ENCODE measurements at regions not wholly inside any gene's neighbourhood (a gene's known extent, or its start where the extent isn't known, plus 50 kb on each side); places are given as distances from the start of the nearest gene placed in this dataset.
"Not testable (repeated sequence)": the region's sequence is repeated elsewhere in the genome, so short reads cannot be mapped to it uniquely, and the experiment has no call there.

- TF ChIP-seq GATA3 (IDR thresholded peaks at IDR 0.05; ENCODE audit: borderline replicate concordance) (peak; percentile 89), HOXB5 (CRISPR knock-in tag; IDR thresholded peaks at IDR 0.05) (no peak), ZSCAN20 (CRISPR knock-in tag; IDR thresholded peaks at IDR 0.05) (no peak), ESRRA (IDR thresholded peaks at IDR 0.05; ENCODE audit: borderline replicate concordance, low read length) (no peak), FOSL2 (IDR thresholded peaks at IDR 0.05) (peak; percentile 95), FOSL2 (CRISPR knock-in tag; IDR thresholded peaks at IDR 0.05) (peak; percentile 95), RNF2 (IDR thresholded peaks at IDR 0.05; ENCODE audit: borderline replicate concordance, low read depth) (no peak), POLR2AphosphoS2 (conservative IDR thresholded peaks at IDR 0.05; ENCODE audit: low read length) (no peak), USF2 (IDR thresholded peaks at IDR 0.05) (no peak), NFE2L2 (conservative IDR thresholded peaks at IDR 0.05; ENCODE audit: low read length) (no peak), EP300 (IDR thresholded peaks at IDR 0.05) (peak; percentile 15 to 69; a peak in 3 of 5 replicates), MAX (IDR thresholded peaks at IDR 0.05) (peak; percentile 62), FOSB (CRISPR knock-in tag; IDR thresholded peaks at IDR 0.05) (no peak)
Measured at GRCh38 chrX:1086444-1087409, 125.7 kb downstream of the CRLF2 start (continued).

GRCh38 chrX:1085871-1086270 is 126.6 kb downstream of the CRLF2 start:
- H3K4me2 ChIP-seq, result peak overlapping the region; percentile 60; the same call in 1 of the 3 replicates
- peak overlapping the region; percentile 2 to 73; a peak in 3 of 6 replicates for H3K27ac ChIP-seq
- H3K4me1 ChIP-seq, result peaks cover 29% of the 10 kb centered on the region
- CTCF ChIA-PET, H3K4me3 ChIP-seq, POLR2A ChIA-PET, FAIRE-seq, H3K9me3 ChIP-seq: not testable (repeated sequence)
- DNase-seq (ENCODE audit: low read depth in 1 of 2, low spot score in 1 of 2) (peak in 1 of 2 experiments; percentile 72), ATAC-seq (peak; percentile 33 to 78)
- WGBS (ENCODE audit: missing lambda C conversion rate), result 41% methylated on average over 2 of the region's 2 CpGs
- TF ChIP-seq CEBPB (IDR thresholded peaks at IDR 0.05), result 0 out of 4 replicates have a peak, but pooled peaks of 1 of the 2 experiments have one; percentile 6

DNA sequence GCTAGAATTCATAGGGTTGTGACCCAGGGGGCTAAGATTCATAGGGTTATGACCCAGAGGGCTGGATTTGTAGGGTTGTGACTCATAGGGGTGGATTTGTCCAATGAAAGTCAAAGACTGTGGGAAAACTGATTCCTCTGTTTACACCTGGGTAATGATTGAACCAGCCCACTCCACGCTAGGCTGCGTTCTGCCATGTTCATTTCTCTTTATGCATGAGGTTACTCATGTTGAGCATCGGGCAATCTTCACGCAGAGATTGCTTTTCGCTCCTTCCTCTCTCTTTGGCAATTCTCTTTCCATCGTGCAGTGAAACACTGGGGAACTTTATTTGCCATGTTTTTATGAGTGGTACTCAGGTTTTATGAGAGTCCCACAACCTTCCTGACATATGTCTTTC is 127.8 kb downstream of the CRLF2 start:
- Histone ChIP-seq H3K27ac (peak overlapping the region in 1 of 2 experiments; percentile 73; a peak in 2 of 6 replicates), H3K4me2 (peak overlapping the region; percentile 45), H3K9me3 (peaks cover 6% of the 10 kb centered on the region; the same call in 1 of the 3 replicates), H3K4me3 (no peak overlapping the region), H3K4me1 (peaks cover 29% of the 10 kb centered on the region)
- ATAC-seq (peak in 1 of 2 experiments; percentile 38; a peak in 2 of 6 replicates), DNase-seq (ENCODE audit: low read depth in 1 of 2, low spot score in 1 of 2) (peak; percentile 45 to 87), FAIRE-seq (no peak)
- WGBS (ENCODE audit: missing lambda C conversion rate), result 5% methylated on average over 6 of the region's 6 CpGs
- ChIA-PET POLR2A (no interaction called here), CTCF (no interaction called here)
- TF ChIP-seq RAD21 (conservative IDR thresholded peaks at IDR 0.05 in 1 of 2, IDR thresholded peaks at IDR 0.05 in 1 of 2), result no peak
- no peak for TF ChIP-seq EHF (CRISPR knock-in tag; IDR thresholded peaks at IDR 0.05)
- TF ChIP-seq EHMT2 (IDR thresholded peaks at IDR 0.05; ENCODE audit: low read depth), result no peak
- no peak for TF ChIP-seq JUN (IDR thresholded peaks at IDR 0.05)
- TF ChIP-seq, protein P1, sequence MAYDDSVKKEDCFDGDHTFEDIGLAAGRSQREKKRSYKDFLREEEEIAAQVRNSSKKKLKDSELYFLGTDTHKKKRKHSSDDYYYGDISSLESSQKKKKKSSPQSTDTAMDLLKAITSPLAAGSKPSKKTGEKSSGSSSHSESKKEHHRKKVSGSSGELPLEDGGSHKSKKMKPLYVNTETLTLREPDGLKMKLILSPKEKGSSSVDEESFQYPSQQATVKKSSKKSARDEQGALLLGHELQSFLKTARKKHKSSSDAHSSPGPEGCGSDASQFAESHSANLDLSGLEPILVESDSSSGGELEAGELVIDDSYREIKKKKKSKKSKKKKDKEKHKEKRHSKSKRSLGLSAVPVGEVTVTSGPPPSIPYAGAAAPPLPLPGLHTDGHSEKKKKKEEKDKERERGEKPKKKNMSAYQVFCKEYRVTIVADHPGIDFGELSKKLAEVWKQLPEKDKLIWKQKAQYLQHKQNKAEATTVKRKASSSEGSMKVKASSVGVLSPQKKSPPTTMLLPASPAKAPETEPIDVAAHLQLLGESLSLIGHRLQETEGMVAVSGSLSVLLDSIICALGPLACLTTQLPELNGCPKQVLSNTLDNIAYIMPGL (CRISPR knock-in tag; IDR thresholded peaks at IDR 0.05; ENCODE audit: borderline replicate concordance), result no peak
- TF ChIP-seq HDAC2 (IDR thresholded peaks at IDR 0.05), result no peak
- TF ChIP-seq CHD2 (IDR thresholded peaks at IDR 0.05; ENCODE audit: low read length, partially characterized antibody), result no peak
- TF ChIP-seq NR3C1 (IDR thresholded peaks at IDR 0.05), result no peak
- no peak for TF ChIP-seq SREBF2 (IDR thresholded peaks at IDR 0.05)
- TF ChIP-seq, protein P2, sequence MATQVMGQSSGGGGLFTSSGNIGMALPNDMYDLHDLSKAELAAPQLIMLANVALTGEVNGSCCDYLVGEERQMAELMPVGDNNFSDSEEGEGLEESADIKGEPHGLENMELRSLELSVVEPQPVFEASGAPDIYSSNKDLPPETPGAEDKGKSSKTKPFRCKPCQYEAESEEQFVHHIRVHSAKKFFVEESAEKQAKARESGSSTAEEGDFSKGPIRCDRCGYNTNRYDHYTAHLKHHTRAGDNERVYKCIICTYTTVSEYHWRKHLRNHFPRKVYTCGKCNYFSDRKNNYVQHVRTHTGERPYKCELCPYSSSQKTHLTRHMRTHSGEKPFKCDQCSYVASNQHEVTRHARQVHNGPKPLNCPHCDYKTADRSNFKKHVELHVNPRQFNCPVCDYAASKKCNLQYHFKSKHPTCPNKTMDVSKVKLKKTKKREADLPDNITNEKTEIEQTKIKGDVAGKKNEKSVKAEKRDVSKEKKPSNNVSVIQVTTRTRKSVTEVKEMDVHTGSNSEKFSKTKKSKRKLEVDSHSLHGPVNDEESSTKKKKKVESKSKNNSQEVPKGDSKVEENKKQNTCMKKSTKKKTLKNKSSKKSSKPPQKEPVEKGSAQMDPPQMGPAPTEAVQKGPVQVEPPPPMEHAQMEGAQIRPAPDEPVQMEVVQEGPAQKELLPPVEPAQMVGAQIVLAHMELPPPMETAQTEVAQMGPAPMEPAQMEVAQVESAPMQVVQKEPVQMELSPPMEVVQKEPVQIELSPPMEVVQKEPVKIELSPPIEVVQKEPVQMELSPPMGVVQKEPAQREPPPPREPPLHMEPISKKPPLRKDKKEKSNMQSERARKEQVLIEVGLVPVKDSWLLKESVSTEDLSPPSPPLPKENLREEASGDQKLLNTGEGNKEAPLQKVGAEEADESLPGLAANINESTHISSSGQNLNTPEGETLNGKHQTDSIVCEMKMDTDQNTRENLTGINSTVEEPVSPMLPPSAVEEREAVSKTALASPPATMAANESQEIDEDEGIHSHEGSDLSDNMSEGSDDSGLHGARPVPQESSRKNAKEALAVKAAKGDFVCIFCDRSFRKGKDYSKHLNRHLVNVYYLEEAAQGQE (IDR thresholded peaks at IDR 0.05), result no peak
- TF ChIP-seq KDM1A (IDR thresholded peaks at IDR 0.05; ENCODE audit: low read depth), result no peak
- TF ChIP-seq CBX2 (IDR thresholded peaks at IDR 0.05; ENCODE audit: borderline replicate concordance, low read depth), result no peak
- TF ChIP-seq HOXB5 (CRISPR knock-in tag; IDR thresholded peaks at IDR 0.05), result no peak
- no peak for TF ChIP-seq HEYL (CRISPR knock-in tag; IDR thresholded peaks at IDR 0.05)
- TF ChIP-seq NFE2L2 (conservative IDR thresholded peaks at IDR 0.05; ENCODE audit: low read length), result no peak
- no peak for TF ChIP-seq CEBPB (IDR thresholded peaks at IDR 0.05)
- TF ChIP-seq RFX5 (IDR thresholded peaks at IDR 0.05), result no peak
- no peak for TF ChIP-seq ZSCAN20 (CRISPR knock-in tag; IDR thresholded peaks at IDR 0.05)
